ENCODE measurements at regions not wholly inside any gene's neighbourhood (a gene's known extent, or its start where the extent isn't known, plus 50 kb on each side); places are given as distances from the start of the nearest gene placed in this dataset.
"Not testable (repeated sequence)": the region's sequence is repeated elsewhere in the genome, so short reads cannot be mapped to it uniquely, and the experiment has no call there.

- no peak for FAIRE-seq
Measured at GRCh38 chr5:152456815-152457443, 51.9 kb upstream of the NMUR2 start.

DNA sequence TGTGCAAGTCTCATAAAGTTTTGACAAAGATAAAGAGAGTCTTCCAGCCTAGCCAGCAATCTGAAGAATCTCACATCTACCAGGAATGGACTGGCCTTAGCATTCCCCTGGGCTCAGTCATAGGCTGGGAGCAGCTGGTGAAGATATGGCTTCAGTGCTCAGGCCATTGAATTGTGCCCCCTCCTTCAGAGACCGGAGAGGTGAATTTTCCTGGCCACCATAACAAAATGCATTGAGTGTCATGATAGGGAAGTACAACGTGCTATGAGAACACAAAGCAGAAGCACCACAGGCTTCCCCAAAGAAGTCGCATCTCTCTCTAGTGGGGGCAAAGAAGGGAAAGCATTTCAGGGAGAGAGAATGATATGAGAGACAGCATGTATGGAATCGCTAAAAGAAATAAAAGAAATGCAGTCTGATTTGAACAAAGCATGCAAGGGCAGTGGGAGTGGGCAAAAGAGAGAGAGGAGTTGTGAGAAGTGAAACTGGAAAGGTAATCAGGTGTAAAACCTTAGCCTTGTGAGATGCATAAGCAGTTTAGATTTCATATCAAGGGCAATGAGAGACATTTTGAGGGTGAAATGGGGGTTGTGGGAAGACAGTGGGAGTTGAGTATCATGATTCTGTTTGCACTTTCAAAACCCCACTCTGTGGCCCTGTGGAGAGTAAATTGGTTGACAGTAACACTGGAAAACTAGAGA is 57.1 kb upstream of the NMUR2 start:
- no peak for FAIRE-seq

- FAIRE-seq, result no peak
Measured at GRCh38 chr5:152464048-152464447, 59.0 kb upstream of the NMUR2 start.

GRCh38 chr5:152465140-152465539 is 60.1 kb upstream of the NMUR2 start:
- FAIRE-seq, result no peak

DNA sequence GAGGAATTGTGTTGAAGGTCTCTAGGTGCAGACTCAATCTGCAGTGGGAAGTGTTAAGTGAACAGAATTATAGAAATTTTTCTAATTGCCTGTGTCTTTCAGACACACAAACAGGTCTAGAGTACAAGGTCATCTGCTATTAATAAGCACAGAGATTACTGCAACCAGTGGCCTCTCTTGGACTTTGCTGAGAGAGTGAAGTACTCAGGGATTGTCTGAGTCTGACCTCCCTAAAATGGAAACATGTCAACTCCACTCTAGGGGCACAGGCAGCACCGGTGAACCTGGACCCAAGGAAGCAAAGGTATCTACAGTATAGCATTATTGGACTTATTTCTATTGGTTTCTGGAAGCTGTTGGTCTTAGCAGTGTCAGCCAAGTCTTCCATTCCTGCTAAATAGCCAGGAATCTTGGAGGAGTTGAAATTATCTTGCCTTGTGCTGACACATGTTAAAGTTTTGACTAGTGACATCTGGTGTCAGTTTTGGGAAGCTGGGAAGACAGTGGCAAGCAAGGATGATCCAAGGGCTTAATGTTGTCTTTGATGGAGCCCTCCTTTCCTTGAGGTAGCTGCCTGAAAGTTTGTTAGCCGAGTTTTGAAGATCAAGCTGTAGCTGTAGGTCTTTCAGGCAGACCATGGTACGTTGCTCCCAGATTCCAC is 61.1 kb upstream of the NMUR2 start:
- no peak for FAIRE-seq

DNA sequence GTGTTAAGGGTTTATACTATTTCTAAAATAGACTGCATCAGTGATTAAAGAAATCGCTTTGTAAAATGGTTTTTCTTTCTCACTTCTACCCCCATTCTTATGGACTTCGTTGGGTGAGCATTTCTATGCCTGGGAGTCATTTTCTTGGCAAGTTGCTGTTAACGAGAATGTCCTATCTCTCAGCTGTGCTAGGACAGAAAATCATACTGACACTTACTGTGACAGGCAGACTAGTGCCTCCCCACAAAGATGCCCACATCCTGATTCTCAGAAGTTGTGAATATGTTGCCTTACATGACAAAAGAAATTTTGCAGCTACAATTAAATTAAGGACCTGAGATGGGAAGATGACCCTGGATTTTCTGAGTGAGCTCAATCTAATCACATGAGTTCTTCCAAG is 65.1 kb upstream of the NMUR2 start:
- FAIRE-seq, result no peak

DNA sequence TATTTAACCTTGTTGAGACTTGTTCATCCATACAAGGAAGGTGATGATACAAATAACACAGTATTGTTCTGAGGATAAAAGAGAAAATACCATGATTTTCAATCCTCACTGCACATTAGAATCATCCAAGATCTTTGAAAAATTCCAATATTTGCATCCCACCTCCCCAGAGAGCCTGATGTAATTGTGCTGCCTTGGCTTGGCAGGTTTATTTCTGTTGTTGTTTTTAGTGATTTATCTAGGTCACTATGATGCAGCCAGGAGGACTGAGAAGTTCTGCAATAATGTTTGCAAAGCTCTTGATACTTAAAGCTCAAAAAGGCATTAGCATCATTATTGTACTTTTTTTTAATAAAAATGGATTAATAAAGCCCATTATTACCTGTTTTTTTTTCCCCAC is 67.0 kb upstream of the NMUR2 start:
- no peak for FAIRE-seq

- no peak for FAIRE-seq
Measured at GRCh38 chr5:152474961-152475360, 69.9 kb upstream of the NMUR2 start.

- FAIRE-seq, result no peak
Measured at GRCh38 chr5:152477536-152477935, 72.5 kb upstream of the NMUR2 start.

GRCh38 chr5:152479866-152480265 is 74.8 kb upstream of the NMUR2 start:
- not testable (repeated sequence) for FAIRE-seq

- not testable (repeated sequence) for FAIRE-seq
Measured at GRCh38 chr5:152480677-152481076, 75.6 kb upstream of the NMUR2 start.

- FAIRE-seq, result no peak
Measured at GRCh38 chr5:152487130-152487529, 82.1 kb upstream of the NMUR2 start.

DNA sequence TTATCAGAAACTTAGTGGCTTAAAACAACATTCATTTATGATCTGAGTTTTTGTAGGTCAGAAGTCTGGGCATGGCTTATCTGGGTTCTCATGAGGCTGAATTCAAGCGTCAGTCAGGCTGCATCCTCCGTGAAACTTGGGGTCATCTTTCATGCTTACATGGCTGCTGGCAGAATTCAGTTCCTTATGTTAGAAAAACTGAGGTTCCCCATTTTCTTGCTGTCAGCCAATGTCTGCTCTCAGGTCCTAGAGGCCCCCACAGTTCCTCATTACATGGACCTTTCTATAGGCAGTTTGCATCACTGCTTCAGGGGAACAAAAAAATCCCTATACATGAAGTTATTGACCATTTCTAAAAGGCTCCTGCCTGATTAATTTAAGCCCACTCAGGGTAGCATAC is 83.8 kb upstream of the NMUR2 start:
- no peak for FAIRE-seq

DNA sequence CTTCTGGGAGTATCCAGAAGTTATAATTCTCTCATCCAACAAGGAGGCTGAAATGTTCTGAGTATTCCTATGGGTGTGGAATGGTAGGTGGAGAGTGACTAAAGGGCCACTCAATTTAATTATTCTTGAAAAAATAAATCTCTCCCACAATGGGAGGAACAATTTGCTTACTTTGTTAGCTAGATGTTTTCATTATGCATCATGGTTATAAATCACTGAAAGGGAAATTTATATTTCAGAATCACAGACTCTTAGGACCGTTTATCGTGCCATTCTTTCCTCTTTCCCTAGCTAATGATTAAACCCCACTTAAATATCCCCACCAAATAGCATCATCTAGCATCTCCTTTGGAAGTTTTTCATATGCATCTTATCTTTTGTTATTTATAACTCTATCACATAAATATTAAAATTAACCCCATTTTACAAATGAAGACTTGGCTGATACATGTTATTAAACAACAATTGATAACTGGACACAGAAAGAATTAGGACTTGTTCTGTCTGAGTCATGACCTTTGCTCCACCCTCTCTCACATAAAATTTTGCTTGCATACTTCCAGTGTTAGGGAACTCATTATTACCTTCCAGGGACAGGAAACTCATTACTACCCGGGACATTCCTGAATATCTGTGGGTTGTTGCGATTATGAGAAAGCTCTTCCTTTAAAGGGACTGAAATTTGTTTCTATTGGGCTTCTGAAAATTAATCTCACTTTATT is 94.9 kb upstream of the NMUR2 start:
- FAIRE-seq, result no peak

GRCh38 chr5:152501294-152501693 is 96.2 kb upstream of the NMUR2 start:
- FAIRE-seq, result no peak

DNA sequence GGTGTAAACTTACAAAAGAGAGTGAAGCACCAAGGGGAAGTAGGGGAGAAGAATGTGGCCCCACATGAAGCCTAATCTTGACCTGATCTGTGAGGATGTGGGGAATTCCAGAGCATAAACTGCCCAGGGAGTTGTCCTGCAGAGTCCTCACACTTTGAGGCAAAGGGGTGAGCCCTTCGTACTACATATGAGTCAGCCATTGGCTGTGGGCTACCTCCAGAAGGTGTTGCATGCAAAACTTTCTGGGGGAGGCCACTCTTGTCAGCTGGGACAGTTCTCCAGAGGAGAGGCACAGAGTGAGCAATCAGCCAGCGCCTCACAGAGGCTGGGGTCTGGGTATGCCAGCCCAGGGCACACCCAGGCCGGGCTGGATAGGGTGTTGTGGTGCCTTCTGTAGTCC is 98.1 kb upstream of the NMUR2 start:
- FAIRE-seq, result no peak

DNA sequence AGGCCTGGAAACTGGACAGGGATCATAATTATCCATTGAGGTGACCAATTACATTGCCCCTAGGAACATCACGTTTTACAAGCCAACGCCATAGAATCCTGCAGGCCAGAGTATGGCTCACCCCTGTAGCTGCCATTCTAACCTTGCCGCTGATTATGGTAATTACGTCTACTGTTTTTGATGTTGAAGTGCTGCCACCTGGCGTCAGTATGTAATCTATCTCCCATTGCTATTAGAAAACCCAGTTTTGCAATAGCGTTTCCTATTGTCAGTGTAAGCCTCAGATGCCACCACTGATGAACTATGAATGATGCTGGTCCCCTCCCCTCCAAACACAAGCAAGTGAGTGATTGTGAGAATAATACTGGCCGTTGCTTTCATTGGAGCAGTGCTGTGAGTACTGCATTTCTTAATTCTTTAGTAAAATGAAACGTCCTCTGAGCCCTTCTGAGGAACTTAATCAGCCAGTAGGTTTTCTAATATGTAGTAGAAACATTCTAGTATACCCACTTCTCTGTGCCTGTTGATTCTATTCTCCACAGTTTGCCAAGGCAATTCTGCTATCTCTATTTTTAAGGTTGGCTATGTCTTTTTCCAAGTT is 100.5 kb upstream of the NMUR2 start:
- FAIRE-seq, result peak; percentile 37

GRCh38 chr5:152511120-152511519 is 106.0 kb upstream of the NMUR2 start:
- FAIRE-seq, result no peak

GRCh38 chr5:152511531-152512132 is 106.6 kb upstream of the NMUR2 start:
- no peak for FAIRE-seq

GRCh38 chr5:152514827-152515397 is 109.8 kb upstream of the NMUR2 start:
- FAIRE-seq, result peak; percentile 46

- no peak for FAIRE-seq
Measured at GRCh38 chr5:152523964-152524363, 118.9 kb upstream of the NMUR2 start.

DNA sequence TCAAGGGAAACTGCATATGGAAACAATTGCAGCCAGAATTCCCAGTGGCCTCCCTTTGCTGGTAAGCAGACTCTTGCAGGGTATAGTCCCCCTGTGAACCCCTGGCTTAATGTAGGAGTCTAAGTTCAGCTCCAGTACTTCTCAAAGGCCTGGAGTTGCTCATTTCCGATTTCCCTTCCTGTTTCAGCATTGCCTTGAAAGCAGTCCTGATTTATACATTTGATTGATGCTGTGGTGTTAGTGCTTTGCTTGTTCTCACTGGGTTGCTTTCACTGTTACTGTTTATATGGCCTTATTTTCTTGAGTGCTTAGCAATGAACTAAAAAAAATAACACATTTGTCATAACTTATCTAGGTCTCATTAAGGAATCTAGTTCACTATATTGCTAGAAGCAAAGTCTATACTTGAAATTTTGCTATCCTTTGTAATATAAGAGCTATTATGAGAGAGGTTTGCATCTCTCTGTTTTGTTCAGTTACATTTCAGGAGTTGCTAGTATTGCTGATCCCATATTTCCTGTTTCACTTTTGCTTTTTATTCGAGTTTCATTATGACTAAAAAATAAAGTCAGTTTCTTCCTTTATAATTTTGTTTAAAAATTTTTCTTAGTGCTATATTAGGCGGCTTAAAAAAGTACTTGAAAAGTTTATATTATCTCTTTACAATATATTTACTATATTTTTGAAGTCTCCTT is 122.4 kb upstream of the NMUR2 start:
- no peak for FAIRE-seq
